ENCODE measurements at regions not wholly inside any gene's neighbourhood (a gene's known extent, or its start where the extent isn't known, plus 50 kb on each side); places are given as distances from the start of the nearest gene placed in this dataset.

- ChIA-PET RAD21 (ENCODE audit: low non-redundant PET in 1 of 2, low total read pairs in 2 of 2, uncharacterized antibody in 2 of 2, unreplicated experiment in 2 of 2) (no interaction called here), POLR2A (no interaction called here), CTCF (no interaction called here)
- no peak overlapping the region for H2AFZ ChIP-seq (ENCODE audit: low read depth, low read length, poor library complexity, severe bottlenecking)
- ATAC-seq, result no peak
- no peak for TF ChIP-seq POLR2A (IDR thresholded peaks at IDR 0.05; ENCODE audit: borderline replicate concordance, extremely low read depth, insufficient read depth, insufficient read length)
- TF ChIP-seq ZNF274 (IDR thresholded peaks at IDR 0.05; ENCODE audit: low read depth, low read length), result no peak
- TF ChIP-seq TCF7L2 (IDR thresholded peaks at IDR 0.05; ENCODE audit: borderline replicate concordance, extremely low read depth, insufficient read depth, insufficient read length), result no peak
- no peak for TF ChIP-seq ELF1 (IDR thresholded peaks at IDR 0.05; ENCODE audit: borderline replicate concordance, low read depth)
- TF ChIP-seq ATF3 (IDR thresholded peaks at IDR 0.05), result no peak
- no peak for TF ChIP-seq EZH2 (IDR thresholded peaks at IDR 0.05)
- no peak for TF ChIP-seq SP1 (IDR thresholded peaks at IDR 0.05; ENCODE audit: low read depth)
- TF ChIP-seq EGR1 (IDR thresholded peaks at IDR 0.05; ENCODE audit: low read depth), result no peak
- no peak for TF ChIP-seq EZH2phosphoT487 (IDR thresholded peaks at IDR 0.05; ENCODE audit: borderline replicate concordance)
- TF ChIP-seq CTCF (IDR thresholded peaks at IDR 0.05 in 2 of 3, conservative IDR thresholded peaks at IDR 0.05 in 1 of 3; ENCODE audit: borderline replicate concordance in 1 of 3, insufficient read depth in 1 of 3, low read depth in 2 of 3, low read length in 2 of 3), result no peak
- H3K4me3 ChIP-seq (replicated peaks in 1 of 2; ENCODE audit: low read depth in 1 of 2, low read length in 2 of 2), result no peak overlapping the region
- H3K4me1 ChIP-seq (ENCODE audit: control insufficient read depth in 1 of 2, insufficient read depth in 2 of 2, low read length in 2 of 2), result no peaks in the 10 kb centered on the region
- H3K27ac ChIP-seq (ENCODE audit: low read depth, low read length), result no peak overlapping the region
- intact Hi-C loops (cut with micrococcal nuclease), result no loop called here
- no peak overlapping the region for H3K4me2 ChIP-seq (ENCODE audit: low read length)
- H3K27me3 ChIP-seq (ENCODE audit: insufficient read depth, low read length), result no peaks in the 10 kb centered on the region
- no peaks in the 10 kb centered on the region for H3K36me3 ChIP-seq (ENCODE audit: control insufficient read depth in 1 of 2, insufficient read depth in 2 of 2, low read length in 2 of 2)
- H3K9ac ChIP-seq (ENCODE audit: low read length), result no peak overlapping the region
- no peaks in the 10 kb centered on the region for H3K9me3 ChIP-seq (ENCODE audit: control insufficient read depth in 1 of 2, insufficient read depth in 1 of 2, low read depth in 1 of 2, low read length in 2 of 2)
- no peaks in the 10 kb centered on the region for H3K9me2 ChIP-seq (ENCODE audit: insufficient read depth)
- BruUV-seq (replicated peaks), result no TSS peak
- no peaks in the 10 kb centered on the region for H4K20me1 ChIP-seq (ENCODE audit: insufficient read depth)
- DNase-seq (ENCODE audit: low read depth, low spot score), result no peak
- no peaks in the 10 kb centered on the region for H3K79me2 ChIP-seq (ENCODE audit: insufficient read depth, low read length)
These were observed 182.6 kb upstream of the PZP start for GRCh38 chr12:9390761-9391160.

Data from HCT116 (cell line).